ENCODE measurements at regions not wholly inside any gene's neighbourhood (a gene's known extent, or its start where the extent isn't known, plus 50 kb on each side); places are given as distances from the start of the nearest gene placed in this dataset.

- CTCF ChIA-PET (ENCODE audit: partially characterized antibody) = interaction anchor here (1.3 to 13.0 kb wide), 2 partner anchors 9 to 285 kb away, joined by 3 to 436 read pairs; no protein-coding TSS in a partner anchor
- no peaks in the 10 kb centered on the region; the same call in 1 of the 2 replicates for H3K23me2 ChIP-seq (ENCODE audit: low read depth, low read length)
- WGBS, 2 experiments (ENCODE audit: extremely low coverage in 1 of 2, insufficient coverage in 1 of 2, insufficient read length in 1 of 2, insufficient replicate concordance in 2 of 2, low coverage in 1 of 2, low lambda C conversion rate in 2 of 2, missing lambda C conversion rate in 1 of 2) = 85% methylated on average over 3 of the region's 3 CpGs; no CpG with 5 or more reads in 1 of the 2 experiments
- no peak overlapping the region for H3K4me2 ChIP-seq (ENCODE audit: insufficient read depth in 1 of 2, low read depth in 2 of 2, low read length in 2 of 2)
- no peak overlapping the region for H2BK15ac ChIP-seq (ENCODE audit: low read length)
- H4K20me1 ChIP-seq (replicated peaks in 1 of 2; ENCODE audit: control insufficient read depth in 1 of 2, insufficient read depth in 2 of 2, low read length in 2 of 2) = no peaks in the 10 kb centered on the region
- H3K79me2 ChIP-seq (ENCODE audit: control insufficient read depth in 1 of 2, insufficient read depth in 2 of 2, low read length in 2 of 2) = no peaks in the 10 kb centered on the region
- DNase-seq (ENCODE audit: low read depth in 1 of 2, low spot score in 2 of 2) (no peak), FAIRE-seq (no peak)
- no peak overlapping the region for H3K56ac ChIP-seq (replicated peaks; ENCODE audit: insufficient read length, low read depth, low read length)
- POLR2A ChIA-PET (ENCODE audit: partially characterized antibody) = no interaction called here
- H3K14ac ChIP-seq (ENCODE audit: insufficient read length) = no peak overlapping the region
- no peak overlapping the region for H2BK120ac ChIP-seq (replicated peaks; ENCODE audit: low read depth, low read length)
- H4K5ac ChIP-seq (ENCODE audit: insufficient read length, low read depth, low read length) = no peak overlapping the region
- H2AFZ ChIP-seq (ENCODE audit: low read length) = no peak overlapping the region
- H2AK5ac ChIP-seq (ENCODE audit: low read depth, low read length) = no peak overlapping the region
- H4K8ac ChIP-seq (ENCODE audit: extremely low read depth, insufficient read depth, low read length) = no peak overlapping the region
- H3K23ac ChIP-seq (ENCODE audit: insufficient read length) = no peak overlapping the region
- H3K27ac ChIP-seq (ENCODE audit: low read depth, low read length) = no peak overlapping the region
- no peak overlapping the region for H4K91ac ChIP-seq (replicated peaks; ENCODE audit: insufficient read length, low read length)
- TF ChIP-seq GABPA (IDR thresholded peaks at IDR 0.05; ENCODE audit: borderline replicate concordance, insufficient read depth, low read length) (no peak), SIN3A (conservative IDR thresholded peaks at IDR 0.05 in 1 of 2, IDR thresholded peaks at IDR 0.05 in 1 of 2; ENCODE audit: low read depth in 1 of 2, low read length in 2 of 2) (no peak), JUN (IDR thresholded peaks at IDR 0.05; ENCODE audit: low read depth, low read length) (no peak), POLR2A (IDR thresholded peaks at IDR 0.05; ENCODE audit: control extremely low read depth in 1 of 2, low read depth in 2 of 2, low read length in 2 of 2) (no peak), NANOG (IDR thresholded peaks at IDR 0.05; ENCODE audit: insufficient read depth, low read depth, low read length, poor library complexity, severe bottlenecking) (no peak), TAF7 (optimal IDR thresholded peaks at IDR 0.05; ENCODE audit: borderline replicate concordance, low read depth, low read length) (no peak), SP1 (IDR thresholded peaks at IDR 0.05; ENCODE audit: low read depth, low read length) (no peak), CHD1 (IDR thresholded peaks at IDR 0.05; ENCODE audit: low read depth, low read length) (no peak), HDAC2 (IDR thresholded peaks at IDR 0.05; ENCODE audit: borderline replicate concordance in 1 of 2, low read depth in 2 of 2, low read length in 2 of 2) (no peak), TCF12 (IDR thresholded peaks at IDR 0.05; ENCODE audit: low read depth, low read length) (no peak)
- no peak overlapping the region for H3K4ac ChIP-seq (replicated peaks; ENCODE audit: insufficient read length, low read depth, low read length)
- no peaks in the 10 kb centered on the region for H3K4me1 ChIP-seq (replicated peaks in 1 of 4; ENCODE audit: control insufficient read depth in 3 of 4, insufficient read depth in 4 of 4, low read length in 3 of 4)
- H3K36me3 ChIP-seq (ENCODE audit: control insufficient read depth in 2 of 4, insufficient read depth in 4 of 4, low read length in 3 of 4) = no peaks in the 10 kb centered on the region
- no peaks in the 10 kb centered on the region for H3K27me3 ChIP-seq (replicated peaks in 1 of 4; ENCODE audit: control insufficient read depth in 3 of 4, extremely low read depth in 1 of 4, insufficient read depth in 3 of 4, low read length in 3 of 4)
- no peaks in the 10 kb centered on the region for H3K9me3 ChIP-seq (ENCODE audit: insufficient read depth in 2 of 2, low read depth in 1 of 2, low read length in 1 of 2)
- H3K18ac ChIP-seq (ENCODE audit: extremely low read depth, low read length) = no peak overlapping the region
- H2BK5ac ChIP-seq (ENCODE audit: low read depth, low read length) = no peak overlapping the region
- H2BK20ac ChIP-seq (ENCODE audit: low read length) = no peak overlapping the region
- H2BK12ac ChIP-seq (ENCODE audit: low read depth, low read length) = no peak overlapping the region
- H3K9ac ChIP-seq (replicated peaks in 1 of 4; ENCODE audit: extremely low read depth in 1 of 4, low read depth in 3 of 4, low read length in 3 of 4) = no peak overlapping the region
- H3K79me1 ChIP-seq (ENCODE audit: low read depth, low read length) = no peaks in the 10 kb centered on the region
- H3K4me3 ChIP-seq (ENCODE audit: extremely low read depth in 1 of 4, insufficient read depth in 2 of 4, low read depth in 3 of 4, low read length in 4 of 4) = no peak overlapping the region
These were observed 123.4 kb downstream of the FAM124B start for GRCh38 chr2:224278531-224278930.
